G401.6 (cell line): ENCODE measurements at regions not wholly inside any gene's neighbourhood (a gene's known extent, or its start where the extent isn't known, plus 50 kb on each side); places are given as distances from the start of the nearest gene placed in this dataset.
"Not testable (repeated sequence)": the region's sequence is repeated elsewhere in the genome, so short reads cannot be mapped to it uniquely, and the experiment has no call there.

Experiments used
- FAIRE-seq: peaks from 2 replicates; lab custom pipeline; 2012; peaks lifted over from hg19 to GRCh38; lab: Jason Lieb, UNC

GRCh38 chr14:106211334-106211900 lies 685.0 kb downstream of the TMEM121 start:
- FAIRE-seq: no peak

DNA sequence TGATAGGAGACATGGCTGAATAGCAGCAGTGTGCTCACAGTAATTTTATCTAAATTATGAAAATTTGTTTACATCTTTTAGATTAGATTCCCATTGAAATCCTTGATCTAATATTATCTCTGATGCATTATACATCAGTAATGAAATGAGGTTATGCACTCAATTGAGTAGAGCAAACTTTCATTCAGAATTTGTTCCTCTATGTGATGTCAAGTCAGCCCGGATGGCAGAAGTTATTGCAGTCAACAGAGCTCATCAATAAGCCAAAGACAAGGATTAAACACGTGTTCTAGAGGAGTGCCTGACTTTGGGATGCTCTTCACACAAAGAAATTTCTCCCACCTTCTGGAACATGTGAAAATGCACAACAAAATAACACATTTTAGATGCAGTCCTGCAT lies 688.8 kb downstream of the TMEM121 start:
- no peak for FAIRE-seq

GRCh38 chr14:106216679-106217078 lies 690.3 kb downstream of the TMEM121 start:
- no peak for FAIRE-seq

DNA sequence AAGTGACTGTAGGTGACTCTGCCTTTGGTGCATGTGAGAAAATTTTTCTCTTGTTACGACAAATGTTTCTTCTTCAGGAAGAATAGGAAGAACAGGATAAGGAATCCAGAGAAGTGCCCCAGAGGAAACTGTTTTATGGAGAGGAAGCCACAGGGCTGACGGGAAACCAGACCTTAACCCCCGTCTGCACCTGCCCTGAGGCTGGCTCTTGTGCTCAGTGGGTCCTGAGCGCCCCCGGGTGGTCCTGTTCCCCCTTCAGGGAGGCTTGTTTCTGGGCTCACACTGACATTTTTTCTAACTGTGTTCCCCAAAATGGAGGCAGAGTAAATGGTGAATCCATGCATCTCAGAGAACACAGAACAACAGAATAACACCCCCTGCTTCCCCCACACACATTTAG lies 691.8 kb downstream of the TMEM121 start:
- no peak for FAIRE-seq

DNA sequence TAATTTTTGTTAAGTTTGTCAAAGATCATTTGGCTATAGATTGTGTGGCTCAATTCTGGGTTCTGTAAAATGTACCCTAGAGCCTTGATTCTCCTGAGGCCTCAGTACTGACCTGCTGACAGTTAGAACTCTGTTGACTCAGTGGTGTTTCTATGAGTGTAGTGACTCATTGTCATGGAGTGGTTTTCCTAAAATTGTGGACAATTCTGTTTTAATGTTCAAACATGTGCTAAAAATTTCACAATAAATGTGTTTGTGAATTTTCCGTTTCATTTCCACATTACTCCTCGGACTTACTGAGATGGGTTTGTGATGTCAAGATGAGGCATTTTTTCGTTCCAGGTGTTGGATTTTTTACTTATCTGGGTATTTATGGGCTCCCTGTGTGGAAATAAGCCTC lies 695.9 kb downstream of the TMEM121 start:
- no peak for FAIRE-seq

- no peak for FAIRE-seq
Observed at GRCh38 chr14:106222731-106223130, 696.3 kb downstream of the TMEM121 start.

GRCh38 chr14:106227793-106228192 lies 701.4 kb downstream of the TMEM121 start:
- FAIRE-seq: no peak

GRCh38 chr14:106228541-106229158 lies 702.3 kb downstream of the TMEM121 start:
- FAIRE-seq: no peak

- FAIRE-seq: no peak
Observed at GRCh38 chr14:106230071-106230470, 703.7 kb downstream of the TMEM121 start.

DNA sequence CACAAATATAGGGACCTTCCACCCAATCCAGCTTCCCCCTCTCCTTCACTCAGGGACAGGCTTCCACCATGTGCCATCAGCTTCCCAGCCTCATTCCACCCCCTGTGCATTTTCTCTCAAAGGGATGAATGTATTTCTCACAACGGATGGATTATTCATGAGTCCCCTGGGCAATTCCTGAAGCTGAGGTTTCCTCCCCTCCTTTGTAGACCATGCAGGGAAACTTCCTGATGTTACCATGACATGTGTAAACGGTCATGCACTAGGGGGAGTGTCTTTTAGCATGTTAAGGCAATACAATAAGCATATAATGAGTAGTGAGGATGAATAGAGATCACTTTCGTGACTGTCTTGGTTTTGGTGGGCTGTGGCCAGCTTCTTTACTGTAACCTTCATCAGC lies 706.8 kb downstream of the TMEM121 start:
- not testable (repeated sequence) for FAIRE-seq

- FAIRE-seq: not testable (repeated sequence)
Observed at GRCh38 chr14:106234525-106235254, 708.3 kb downstream of the TMEM121 start.

DNA sequence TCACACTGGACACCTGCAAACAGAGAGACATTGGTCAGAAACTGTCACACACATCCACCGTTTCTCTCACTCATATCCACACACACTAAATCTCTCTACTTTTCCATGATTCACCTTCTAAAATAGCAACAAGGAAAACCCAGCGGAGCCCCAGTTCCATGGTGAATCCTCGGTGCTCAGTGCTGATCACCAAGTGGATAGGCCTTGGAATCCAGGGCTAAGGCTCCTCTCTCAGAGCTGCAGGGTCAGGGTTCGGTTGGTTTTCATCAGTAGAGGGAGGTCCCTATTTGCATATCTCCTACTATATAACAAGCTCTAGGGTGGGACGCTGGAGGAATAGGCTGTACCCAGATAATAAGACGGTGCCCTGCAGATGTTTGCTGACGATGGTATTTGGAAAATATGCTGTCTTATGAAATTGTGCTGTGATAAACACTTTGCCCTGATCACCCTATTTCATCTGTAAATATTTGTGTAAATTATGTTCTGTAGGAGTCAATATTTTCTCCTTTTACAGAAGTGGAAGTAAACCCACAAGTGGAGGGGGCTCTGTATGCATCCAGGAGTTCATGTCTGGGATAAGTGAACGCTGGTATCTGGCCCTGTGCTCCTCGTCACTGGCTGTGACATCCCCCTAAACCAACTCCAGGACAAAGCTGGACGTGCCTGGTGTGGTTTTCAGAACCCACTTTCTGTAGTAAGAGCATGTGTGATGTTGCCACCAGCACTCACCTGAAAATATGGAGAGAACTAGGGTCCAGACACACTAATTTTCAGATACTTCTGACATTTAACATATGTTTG lies 709.2 kb downstream of the TMEM121 start:
- FAIRE-seq: no peak

- FAIRE-seq: no peak
Observed at GRCh38 chr14:106248321-106249192, 722.2 kb downstream of the TMEM121 start.

- not testable (repeated sequence) for FAIRE-seq
Observed at GRCh38 chr14:106253995-106254394, 727.6 kb downstream of the TMEM121 start.

DNA sequence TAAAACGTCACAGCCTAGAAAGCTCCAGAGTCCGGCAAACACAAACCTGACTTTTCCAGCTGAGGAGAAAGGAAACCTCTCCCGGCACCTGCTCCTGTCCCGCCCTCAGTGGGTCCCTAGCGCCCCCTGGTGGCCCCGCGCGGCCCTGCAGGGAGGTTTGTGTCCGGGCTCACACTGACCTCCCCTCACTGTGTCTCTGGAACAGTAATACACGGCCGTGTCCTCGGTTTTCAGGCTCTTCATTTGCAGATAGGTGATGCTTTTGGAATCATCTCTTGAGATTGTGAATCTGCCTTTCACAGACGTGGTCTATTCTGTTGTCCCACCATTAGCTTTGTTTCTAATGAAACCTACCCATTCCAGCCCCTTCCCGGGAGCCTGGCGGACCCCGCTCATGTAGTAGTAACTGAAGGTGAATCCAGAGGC lies 731.2 kb downstream of the TMEM121 start:
- FAIRE-seq: not testable (repeated sequence)

DNA sequence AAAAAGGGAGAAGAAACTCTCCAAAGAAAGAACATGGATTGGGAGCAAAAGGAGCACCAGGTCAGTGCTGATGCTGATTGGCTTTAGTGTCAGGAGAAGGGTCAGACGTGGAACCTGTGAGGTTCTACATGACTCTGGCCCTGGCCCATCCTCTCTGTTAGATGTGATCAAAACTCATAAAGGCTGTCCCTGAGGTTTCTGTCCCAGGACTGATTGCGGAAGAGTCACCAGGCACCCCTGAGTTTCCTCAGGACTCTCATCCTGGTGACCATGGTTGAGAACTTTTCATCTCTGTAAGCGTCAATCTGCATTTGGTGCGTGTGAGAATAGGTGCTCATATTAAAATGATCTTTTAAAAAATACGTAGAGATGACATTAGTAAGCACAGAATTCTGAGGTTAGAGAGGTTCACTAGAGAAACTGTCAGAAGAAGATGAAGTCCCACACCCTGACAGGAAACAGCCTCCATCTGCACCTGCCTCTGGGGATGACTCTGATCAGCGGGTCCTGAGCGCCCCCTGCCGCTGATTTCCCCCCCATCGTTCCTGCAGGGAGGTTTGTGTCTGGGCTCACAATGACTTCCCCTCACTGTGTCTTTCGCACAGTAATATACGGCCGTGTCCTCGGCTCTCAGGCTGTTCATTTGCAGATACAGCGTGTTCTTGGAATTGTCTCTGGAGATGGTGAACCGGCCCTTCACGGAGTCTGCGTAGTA lies 741.8 kb downstream of the TMEM121 start:
- FAIRE-seq: no peak

GRCh38 chr14:106269029-106269428 lies 742.6 kb downstream of the TMEM121 start:
- no peak for FAIRE-seq

GRCh38 chr14:106269451-106270204 lies 743.2 kb downstream of the TMEM121 start:
- no peak for FAIRE-seq

DNA sequence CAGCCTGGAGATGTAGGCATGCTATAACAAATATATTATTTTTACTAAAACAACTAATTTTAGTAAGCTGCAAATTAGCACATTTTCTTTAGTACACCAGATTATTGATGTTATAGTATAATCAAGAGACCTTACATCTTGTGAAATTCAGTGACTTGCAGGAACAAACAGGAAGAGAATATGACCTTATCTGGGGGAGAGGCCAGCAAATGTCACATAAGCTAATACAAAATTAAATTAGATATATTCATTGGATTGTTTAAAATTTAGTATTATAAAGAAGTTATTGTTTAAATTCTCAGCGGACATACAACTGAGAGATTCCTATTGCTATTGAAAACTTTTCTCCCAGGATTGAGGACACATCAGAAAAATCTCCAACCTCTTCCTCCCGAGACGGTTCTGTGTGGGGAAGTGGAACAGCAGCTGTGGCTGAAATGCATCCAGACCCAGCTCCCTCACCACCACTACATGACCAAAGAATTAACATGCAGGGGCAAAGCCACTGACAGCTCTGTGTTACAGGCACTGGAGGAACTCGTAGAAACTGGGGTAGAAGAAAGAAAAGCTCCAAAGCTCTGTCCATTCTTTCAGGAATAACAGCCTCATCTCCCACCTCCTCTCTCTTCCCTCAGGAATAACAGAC lies 744.2 kb downstream of the TMEM121 start:
- not testable (repeated sequence) for FAIRE-seq
